ENCODE measurements at regions not wholly inside any gene's neighbourhood (a gene's known extent, or its start where the extent isn't known, plus 50 kb on each side); places are given as distances from the start of the nearest gene placed in this dataset.

DNA sequence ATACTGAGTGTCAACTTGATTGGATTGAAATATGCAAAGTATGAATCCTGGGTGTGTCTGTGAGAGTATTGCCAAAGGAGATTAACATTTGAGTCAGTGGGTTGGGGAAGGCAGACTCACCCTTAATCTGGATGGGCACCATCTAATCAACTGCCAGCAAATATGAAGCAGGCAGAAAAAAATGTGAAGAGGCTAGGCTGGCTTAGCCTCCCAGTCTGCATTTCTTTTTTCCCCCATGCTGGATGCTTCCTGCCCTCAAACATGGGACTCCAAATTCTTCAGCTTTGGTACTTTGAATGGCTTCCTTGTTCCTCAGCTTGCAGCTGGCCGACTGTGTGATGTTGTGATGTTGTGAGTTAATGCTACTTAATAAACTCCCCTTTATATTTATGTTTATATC, 577.4 kb downstream of the CPS1 start:
- Histone ChIP-seq H3K27me3 (replicated peaks in 1 of 4; ENCODE audit: control insufficient read depth in 3 of 4, extremely low read depth in 1 of 4, insufficient read depth in 3 of 4, low read length in 3 of 4) (no peaks in the 10 kb centered on the region), H3K4me2 (ENCODE audit: insufficient read depth in 1 of 2, low read depth in 2 of 2, low read length in 2 of 2) (no peak overlapping the region), H3K18ac (ENCODE audit: extremely low read depth, low read length) (no peak overlapping the region), H3K14ac (ENCODE audit: insufficient read length) (no peak overlapping the region), H4K5ac (ENCODE audit: insufficient read length, low read depth, low read length) (no peak overlapping the region), H3K4me1 (replicated peaks in 1 of 4; ENCODE audit: control insufficient read depth in 3 of 4, insufficient read depth in 4 of 4, low read length in 3 of 4) (no peaks in the 10 kb centered on the region), H3K36me3 (ENCODE audit: control insufficient read depth in 2 of 4, insufficient read depth in 4 of 4, low read length in 3 of 4) (no peaks in the 10 kb centered on the region), H4K20me1 (replicated peaks in 1 of 2; ENCODE audit: control insufficient read depth in 1 of 2, insufficient read depth in 2 of 2, low read length in 2 of 2) (no peaks in the 10 kb centered on the region), H2AFZ (ENCODE audit: low read length) (no peak overlapping the region), H4K91ac (replicated peaks; ENCODE audit: insufficient read length, low read length) (no peak overlapping the region), H3K4ac (replicated peaks; ENCODE audit: insufficient read length, low read depth, low read length) (no peak overlapping the region), H2BK20ac (ENCODE audit: low read length) (no peak overlapping the region), H3K79me1 (ENCODE audit: low read depth, low read length) (no peaks in the 10 kb centered on the region), H3K9me3 (ENCODE audit: insufficient read depth in 2 of 2, low read depth in 1 of 2, low read length in 1 of 2) (no peaks in the 10 kb centered on the region), H2BK5ac (ENCODE audit: low read depth, low read length) (no peak overlapping the region), H3K23me2 (ENCODE audit: low read depth, low read length) (no peaks in the 10 kb centered on the region), H2AK5ac (ENCODE audit: low read depth, low read length) (no peak overlapping the region), H3K56ac (replicated peaks; ENCODE audit: insufficient read length, low read depth, low read length) (no peak overlapping the region), H2BK120ac (replicated peaks; ENCODE audit: low read depth, low read length) (no peak overlapping the region), H3K27ac (ENCODE audit: low read depth, low read length) (no peak overlapping the region), H3K9ac (replicated peaks in 1 of 4; ENCODE audit: extremely low read depth in 1 of 4, low read depth in 3 of 4, low read length in 3 of 4) (no peak overlapping the region), H2BK15ac (ENCODE audit: low read length) (no peak overlapping the region), H3K79me2 (ENCODE audit: control insufficient read depth in 1 of 2, insufficient read depth in 2 of 2, low read length in 2 of 2) (no peaks in the 10 kb centered on the region), H3K4me3 (ENCODE audit: extremely low read depth in 1 of 4, insufficient read depth in 2 of 4, low read depth in 3 of 4, low read length in 4 of 4) (no peak overlapping the region), H2BK12ac (ENCODE audit: low read depth, low read length) (no peak overlapping the region), H4K8ac (ENCODE audit: extremely low read depth, insufficient read depth, low read length) (no peak overlapping the region), H3K23ac (ENCODE audit: insufficient read length) (no peak overlapping the region)
- TF ChIP-seq CHD2 (IDR thresholded peaks at IDR 0.05; ENCODE audit: low read length): no peak
- no peak for TF ChIP-seq BACH1 (IDR thresholded peaks at IDR 0.05; ENCODE audit: low read length)
- ChIA-PET CTCF (ENCODE audit: partially characterized antibody) (no interaction called here), POLR2A (ENCODE audit: partially characterized antibody) (no interaction called here)
- WGBS, 2 experiments (ENCODE audit: extremely low coverage in 1 of 2, insufficient coverage in 1 of 2, insufficient read length in 1 of 2, insufficient replicate concordance in 2 of 2, low coverage in 1 of 2, low lambda C conversion rate in 2 of 2, missing lambda C conversion rate in 1 of 2): 93% methylated on average over 1 of the region's 1 CpG; no CpG with 5 or more reads in 1 of the 2 experiments
- DNase-seq (ENCODE audit: low read depth in 1 of 2, low spot score in 2 of 2) (no peak), FAIRE-seq (no peak)
